Chondrocyte (in vitro differentiated cells): ENCODE measurements at regions not wholly inside any gene's neighbourhood (a gene's known extent, or its start where the extent isn't known, plus 50 kb on each side); places are given as distances from the start of the nearest gene placed in this dataset.
A peak's percentile ranks its signal among the peaks of the same experiment; 100 is the strongest.

Source experiments
- DNase-seq: peaks from one replicate; pipeline ENCODE4 v3.0.0; 2021; ENCODE audit warnings: mixed read lengths, low spot score
- H3K27ac Mint-ChIP-seq: one replicate; pipeline ENCODE4 v1.8.0; 2021; ENCODE audit warnings: mild to moderate bottlenecking, moderate library complexity, mixed read lengths; ENCODE audit not compliant: unreplicated experiment
- H3K27me3 Mint-ChIP-seq: 2 replicates; pipeline ENCODE4 v1.8.0; 2021; ENCODE audit warnings: low read depth, mixed read lengths
- H3K36me3 Mint-ChIP-seq: 2 replicates; pipeline ENCODE4 v1.8.0; 2021; ENCODE audit warnings: low read depth, mixed read lengths
- H3K4me1 Mint-ChIP-seq: 2 replicates; pipeline ENCODE4 v1.8.0; 2021; ENCODE audit warnings: low read depth, mild to moderate bottlenecking, mixed read lengths
- H3K4me3 Mint-ChIP-seq: one replicate; pipeline ENCODE4 v1.8.0; 2021; ENCODE audit warnings: mild to moderate bottlenecking, moderate library complexity, mixed read lengths; ENCODE audit not compliant: unreplicated experiment
- H3K9me3 Mint-ChIP-seq: 2 replicates; pipeline ENCODE4 v1.8.0; 2021; ENCODE audit warnings: low read depth, mixed read lengths
- CTCF ChIP-seq: fragments of 200-600 bp; sonication (generic); IDR thresholded peaks from 2 replicates; pipeline ENCODE4 v1.5.0; 2021; ENCODE audit warnings: antibody characterized with exemption, mild to moderate bottlenecking, moderate library complexity

- no peak for TF ChIP-seq CTCF
- Mint-ChIP-seq H3K36me3 (no peaks in the 10 kb centered on the region), H3K27ac (no peak overlapping the region), H3K4me1 (peaks cover 59% of the 10 kb centered on the region), H3K4me3 (no peak overlapping the region), H3K9me3 (no peaks in the 10 kb centered on the region), H3K27me3 (no peaks in the 10 kb centered on the region)
- no peak for DNase-seq
Observed at GRCh38 chr21:28635541-28635940, 357.1 kb downstream of the LTN1 start.

GRCh38 chr21:28633839-28634555, 358.7 kb downstream of the LTN1 start:
- no peaks in the 10 kb centered on the region for H3K9me3 Mint-ChIP-seq
- no peak for DNase-seq
- peak overlapping the region; percentile 37 for H3K27ac Mint-ChIP-seq
- no peaks in the 10 kb centered on the region for H3K27me3 Mint-ChIP-seq
- H3K36me3 Mint-ChIP-seq = no peaks in the 10 kb centered on the region
- TF ChIP-seq CTCF = no peak
- peaks cover 60% of the 10 kb centered on the region for H3K4me1 Mint-ChIP-seq
- no peak overlapping the region for H3K4me3 Mint-ChIP-seq

GRCh38 chr21:28632755-28633408, 359.8 kb downstream of the LTN1 start:
- no peak for TF ChIP-seq CTCF
- no peaks in the 10 kb centered on the region for H3K27me3 Mint-ChIP-seq
- no peaks in the 10 kb centered on the region for H3K36me3 Mint-ChIP-seq
- no peaks in the 10 kb centered on the region for H3K9me3 Mint-ChIP-seq
- H3K4me3 Mint-ChIP-seq = no peak overlapping the region
- H3K27ac Mint-ChIP-seq = peak overlapping the region; percentile 25
- H3K4me1 Mint-ChIP-seq = peaks cover 58% of the 10 kb centered on the region
- DNase-seq = no peak

- H3K27me3 Mint-ChIP-seq = no peaks in the 10 kb centered on the region
- H3K36me3 Mint-ChIP-seq = peaks cover 4% of the 10 kb centered on the region
- H3K4me3 Mint-ChIP-seq = no peak overlapping the region
- DNase-seq = no peak
- no peak for TF ChIP-seq CTCF
- peaks cover 5% of the 10 kb centered on the region for H3K9me3 Mint-ChIP-seq
- H3K27ac Mint-ChIP-seq = no peak overlapping the region
- H3K4me1 Mint-ChIP-seq = peaks cover 19% of the 10 kb centered on the region
Observed at GRCh38 chr21:28627691-28628090, 365.0 kb downstream of the LTN1 start.

GRCh38 chr21:28627261-28627660, 365.4 kb downstream of the LTN1 start:
- H3K4me3 Mint-ChIP-seq = no peak overlapping the region
- H3K27ac Mint-ChIP-seq = no peak overlapping the region
- no peaks in the 10 kb centered on the region for H3K27me3 Mint-ChIP-seq
- TF ChIP-seq CTCF = no peak
- H3K9me3 Mint-ChIP-seq = peaks cover 8% of the 10 kb centered on the region
- H3K4me1 Mint-ChIP-seq = peaks cover 14% of the 10 kb centered on the region
- H3K36me3 Mint-ChIP-seq = peaks cover 4% of the 10 kb centered on the region
- no peak for DNase-seq
